ENCODE measurements at regions not wholly inside any gene's neighbourhood (a gene's known extent, or its start where the extent isn't known, plus 50 kb on each side); places are given as distances from the start of the nearest gene placed in this dataset.

GRCh38 chr21:19022978-19023377 is 619.4 kb upstream of the TMPRSS15 start:
- 91% methylated on average over 4 of the region's 4 CpGs for WGBS
- TF ChIP-seq POLR2A (IDR thresholded peaks at IDR 0.05; ENCODE audit: low read depth) (no peak), POLR2AphosphoS5 (IDR thresholded peaks at IDR 0.05) (no peak), EP300 (IDR thresholded peaks at IDR 0.05) (no peak)
- TF ChIP-seq, protein P1, sequence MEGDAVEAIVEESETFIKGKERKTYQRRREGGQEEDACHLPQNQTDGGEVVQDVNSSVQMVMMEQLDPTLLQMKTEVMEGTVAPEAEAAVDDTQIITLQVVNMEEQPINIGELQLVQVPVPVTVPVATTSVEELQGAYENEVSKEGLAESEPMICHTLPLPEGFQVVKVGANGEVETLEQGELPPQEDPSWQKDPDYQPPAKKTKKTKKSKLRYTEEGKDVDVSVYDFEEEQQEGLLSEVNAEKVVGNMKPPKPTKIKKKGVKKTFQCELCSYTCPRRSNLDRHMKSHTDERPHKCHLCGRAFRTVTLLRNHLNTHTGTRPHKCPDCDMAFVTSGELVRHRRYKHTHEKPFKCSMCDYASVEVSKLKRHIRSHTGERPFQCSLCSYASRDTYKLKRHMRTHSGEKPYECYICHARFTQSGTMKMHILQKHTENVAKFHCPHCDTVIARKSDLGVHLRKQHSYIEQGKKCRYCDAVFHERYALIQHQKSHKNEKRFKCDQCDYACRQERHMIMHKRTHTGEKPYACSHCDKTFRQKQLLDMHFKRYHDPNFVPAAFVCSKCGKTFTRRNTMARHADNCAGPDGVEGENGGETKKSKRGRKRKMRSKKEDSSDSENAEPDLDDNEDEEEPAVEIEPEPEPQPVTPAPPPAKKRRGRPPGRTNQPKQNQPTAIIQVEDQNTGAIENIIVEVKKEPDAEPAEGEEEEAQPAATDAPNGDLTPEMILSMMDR (IDR thresholded peaks at IDR 0.05) = no peak
- Histone ChIP-seq H3K9me3 (no peaks in the 10 kb centered on the region), H3K27me3 (no peaks in the 10 kb centered on the region), H3K36me3 (no peaks in the 10 kb centered on the region), H3K4me1 (no peaks in the 10 kb centered on the region), H3K27ac (replicated peaks in 1 of 4) (no peak overlapping the region), H3K4me3 (no peak overlapping the region)
- no peak for DNase-seq (ENCODE audit: extremely low spot score)
- intact Hi-C loops (cut with DNase I) = no loop called here

DNA sequence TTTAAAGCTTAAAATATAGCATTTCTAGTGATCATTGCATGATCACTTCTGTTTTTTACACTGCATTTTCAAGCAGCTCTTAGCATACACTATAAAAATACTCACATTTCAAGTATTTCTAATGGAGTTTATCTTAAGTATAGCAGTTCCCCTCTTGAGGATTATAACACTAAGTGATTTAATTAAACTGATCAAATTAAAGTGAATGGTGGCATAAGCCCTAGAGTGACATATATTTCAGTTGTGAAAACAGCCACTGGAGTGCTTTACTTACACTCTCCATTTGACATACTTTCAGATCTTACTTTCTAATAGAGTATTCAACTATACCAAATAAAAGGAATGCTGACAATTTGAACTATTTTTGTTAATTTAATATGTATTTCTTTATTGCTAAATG is 623.3 kb upstream of the TMPRSS15 start:
- Histone ChIP-seq H3K36me3 (no peaks in the 10 kb centered on the region), H3K27ac (replicated peaks in 1 of 4) (no peak overlapping the region), H3K9me3 (no peaks in the 10 kb centered on the region), H3K4me3 (no peak overlapping the region), H3K27me3 (no peaks in the 10 kb centered on the region), H3K4me1 (no peaks in the 10 kb centered on the region)
- intact Hi-C loops (cut with DNase I) = no loop called here
- TF ChIP-seq, protein P1 (IDR thresholded peaks at IDR 0.05) = no peak
- TF ChIP-seq POLR2A (IDR thresholded peaks at IDR 0.05; ENCODE audit: low read depth) (no peak), EP300 (IDR thresholded peaks at IDR 0.05) (no peak), POLR2AphosphoS5 (IDR thresholded peaks at IDR 0.05) (no peak)
- no peak for DNase-seq (ENCODE audit: extremely low spot score)

DNA sequence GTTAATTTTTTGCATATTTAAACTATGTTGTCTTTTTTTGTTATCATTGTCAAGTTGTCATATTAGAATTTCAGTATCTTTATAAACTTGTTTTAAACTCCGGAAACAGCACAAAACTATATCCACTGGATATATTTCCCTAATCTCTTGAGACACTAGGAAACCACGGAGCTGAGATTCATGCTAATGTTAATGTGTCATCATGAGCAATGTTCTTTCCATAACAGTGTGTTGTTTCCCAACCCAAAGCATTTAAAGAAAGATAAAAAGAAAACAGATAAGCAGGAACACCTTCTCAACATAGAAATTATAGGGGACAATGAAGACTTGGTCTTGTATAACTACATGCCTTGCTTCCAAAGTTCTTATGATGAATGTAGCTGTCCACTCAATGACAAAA is 626.2 kb upstream of the TMPRSS15 start:
- Histone ChIP-seq H3K4me3 (no peak overlapping the region), H3K9me3 (no peaks in the 10 kb centered on the region), H3K4me1 (no peaks in the 10 kb centered on the region), H3K36me3 (no peaks in the 10 kb centered on the region), H3K27ac (replicated peaks in 1 of 4) (no peak overlapping the region), H3K27me3 (no peaks in the 10 kb centered on the region)
- TF ChIP-seq POLR2A (IDR thresholded peaks at IDR 0.05; ENCODE audit: low read depth) (no peak), POLR2AphosphoS5 (IDR thresholded peaks at IDR 0.05) (no peak), EP300 (IDR thresholded peaks at IDR 0.05) (no peak)
- TF ChIP-seq, protein P1 (IDR thresholded peaks at IDR 0.05) = no peak
- intact Hi-C loops (cut with DNase I) = no loop called here
- DNase-seq (ENCODE audit: extremely low spot score) = no peak
- 66% methylated on average over 2 of the region's 2 CpGs for WGBS

DNA sequence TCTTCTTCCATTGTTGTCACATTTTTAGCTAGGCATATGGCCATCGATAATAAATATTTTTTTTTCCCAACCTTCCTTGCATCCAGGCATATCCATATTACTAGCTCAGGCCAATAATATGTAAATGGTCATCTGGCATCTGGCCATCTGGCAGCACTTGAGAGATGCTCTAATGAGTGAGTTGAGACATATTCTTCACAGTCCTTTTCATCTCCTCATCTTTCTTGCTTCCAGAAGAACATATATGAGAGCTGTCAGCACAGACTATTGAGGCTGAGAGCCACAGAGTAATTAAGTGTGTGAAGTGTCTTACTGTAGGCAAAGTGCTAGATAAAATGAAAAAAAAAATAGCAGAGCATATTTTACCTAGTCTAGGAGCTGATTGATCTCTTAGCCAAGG is 628.4 kb upstream of the TMPRSS15 start:
- no peaks in the 10 kb centered on the region for H3K36me3 ChIP-seq
- H3K27ac ChIP-seq (replicated peaks in 1 of 4) = no peak overlapping the region
- DNase-seq (ENCODE audit: extremely low spot score) = no peak
- TF ChIP-seq EP300 (IDR thresholded peaks at IDR 0.05) (no peak), POLR2A (IDR thresholded peaks at IDR 0.05; ENCODE audit: low read depth) (no peak), POLR2AphosphoS5 (IDR thresholded peaks at IDR 0.05) (no peak)
- TF ChIP-seq, protein P1 (IDR thresholded peaks at IDR 0.05) = no peak
- no peaks in the 10 kb centered on the region for H3K4me1 ChIP-seq
- intact Hi-C loops (cut with DNase I) = no loop called here
- 61% methylated on average over 1 of the region's 1 CpG for WGBS
- H3K4me3 ChIP-seq = no peak overlapping the region
- H3K27me3 ChIP-seq = no peaks in the 10 kb centered on the region
- H3K9me3 ChIP-seq = no peaks in the 10 kb centered on the region

DNA sequence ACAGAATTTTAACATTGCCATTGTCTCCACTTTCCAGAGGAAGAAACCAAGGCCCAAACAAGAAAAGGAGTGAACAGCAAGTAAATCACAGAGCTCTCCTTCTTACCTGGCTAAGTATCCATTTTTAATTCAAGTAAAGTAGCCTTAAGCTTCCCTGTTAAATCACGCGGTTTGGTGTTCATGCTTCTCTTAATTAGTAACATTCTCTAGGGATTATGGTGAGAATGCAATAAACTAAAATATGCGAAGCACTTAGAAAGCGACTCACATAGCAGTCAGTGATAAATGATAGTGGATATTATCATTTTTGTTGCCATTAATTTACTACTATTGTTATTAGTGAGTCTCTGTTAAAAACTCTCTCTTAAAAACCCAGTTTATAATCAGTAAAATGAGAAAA is 630.5 kb upstream of the TMPRSS15 start:
- DNase-seq (ENCODE audit: extremely low spot score) = no peak
- intact Hi-C loops (cut with DNase I) = no loop called here

More for the DNA sequence above, 630.5 kb upstream of the TMPRSS15 start:
- Histone ChIP-seq H3K27ac (replicated peaks in 1 of 4) (no peak overlapping the region), H3K4me1 (no peaks in the 10 kb centered on the region), H3K4me3 (no peak overlapping the region), H3K9me3 (no peaks in the 10 kb centered on the region), H3K27me3 (no peaks in the 10 kb centered on the region), H3K36me3 (no peaks in the 10 kb centered on the region)
- no peak for TF ChIP-seq EP300 (IDR thresholded peaks at IDR 0.05)
- TF ChIP-seq, protein P1 (IDR thresholded peaks at IDR 0.05) = no peak
- TF ChIP-seq POLR2AphosphoS5 (IDR thresholded peaks at IDR 0.05) = no peak
- no peak for TF ChIP-seq POLR2A (IDR thresholded peaks at IDR 0.05; ENCODE audit: low read depth)
- WGBS = 87% methylated on average over 4 of the region's 4 CpGs
